ENCODE measurements at regions not wholly inside any gene's neighbourhood (a gene's known extent, or its start where the extent isn't known, plus 50 kb on each side); places are given as distances from the start of the nearest gene placed in this dataset.

DNA sequence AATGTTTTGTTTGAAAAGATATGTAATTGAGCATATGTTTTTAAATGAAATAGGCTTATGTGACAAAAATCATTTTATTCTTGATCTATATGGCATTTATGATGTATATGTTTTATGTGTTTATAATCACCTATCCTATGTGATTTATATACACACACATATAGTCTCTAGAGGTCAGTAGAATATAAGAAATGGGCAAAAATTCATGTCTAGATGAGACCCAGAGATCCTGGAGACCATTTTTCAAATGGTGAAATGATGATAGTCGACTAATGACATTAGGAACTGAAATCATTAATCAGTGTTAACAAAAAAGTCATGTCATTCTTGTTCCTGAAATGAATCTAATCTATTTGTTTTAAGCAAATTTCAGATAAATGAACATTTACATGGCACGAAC is 709.2 kb upstream of the WWC1 start:
- peak; percentile 77 for ATAC-seq
- no peak for TF ChIP-seq ISL1 (CRISPR knock-in tag; IDR thresholded peaks at IDR 0.05)
- TF ChIP-seq ZNF70 (CRISPR knock-in tag; IDR thresholded peaks at IDR 0.05), result no peak
- TF ChIP-seq ZNF8 (CRISPR knock-in tag; IDR thresholded peaks at IDR 0.05), result no peak
- no peak for TF ChIP-seq ZNF565 (CRISPR knock-in tag; conservative IDR thresholded peaks at IDR 0.05; ENCODE audit: low read depth)

DNA sequence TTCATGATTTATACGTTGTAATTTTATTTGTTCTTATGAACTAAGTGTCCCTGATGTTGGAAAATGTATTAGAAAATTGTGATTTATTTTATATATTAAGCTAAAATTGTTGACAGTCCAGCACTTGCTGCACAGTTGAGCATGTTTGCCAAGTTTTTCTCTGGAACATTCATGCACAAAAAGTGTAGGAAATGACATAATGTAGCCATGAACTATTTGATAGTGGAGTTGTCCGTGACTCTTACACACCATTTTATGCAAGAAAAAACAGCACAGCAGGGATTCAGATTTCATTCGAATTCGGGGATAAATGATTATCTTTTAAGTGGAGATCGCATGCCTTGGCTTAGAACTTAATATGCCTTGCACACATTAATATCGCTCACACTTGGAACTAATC is 708.6 kb upstream of the WWC1 start:
- TF ChIP-seq BACH2 (CRISPR knock-in tag; IDR thresholded peaks at IDR 0.05; ENCODE audit: borderline replicate concordance) (no peak), ARNTL (CRISPR knock-in tag; IDR thresholded peaks at IDR 0.05; ENCODE audit: borderline replicate concordance, low read depth) (no peak), CSDC2 (CRISPR knock-in tag; IDR thresholded peaks at IDR 0.05) (no peak), OSR1 (CRISPR knock-in tag; IDR thresholded peaks at IDR 0.05) (no peak), ZFP30 (CRISPR knock-in tag; IDR thresholded peaks at IDR 0.05) (no peak), ZNF70 (CRISPR knock-in tag; IDR thresholded peaks at IDR 0.05) (no peak), ZNF565 (CRISPR knock-in tag; conservative IDR thresholded peaks at IDR 0.05; ENCODE audit: low read depth) (no peak), ZNF8 (CRISPR knock-in tag; IDR thresholded peaks at IDR 0.05) (no peak), ZFP3 (CRISPR knock-in tag; IDR thresholded peaks at IDR 0.05) (no peak)
- TF ChIP-seq, protein P1, sequence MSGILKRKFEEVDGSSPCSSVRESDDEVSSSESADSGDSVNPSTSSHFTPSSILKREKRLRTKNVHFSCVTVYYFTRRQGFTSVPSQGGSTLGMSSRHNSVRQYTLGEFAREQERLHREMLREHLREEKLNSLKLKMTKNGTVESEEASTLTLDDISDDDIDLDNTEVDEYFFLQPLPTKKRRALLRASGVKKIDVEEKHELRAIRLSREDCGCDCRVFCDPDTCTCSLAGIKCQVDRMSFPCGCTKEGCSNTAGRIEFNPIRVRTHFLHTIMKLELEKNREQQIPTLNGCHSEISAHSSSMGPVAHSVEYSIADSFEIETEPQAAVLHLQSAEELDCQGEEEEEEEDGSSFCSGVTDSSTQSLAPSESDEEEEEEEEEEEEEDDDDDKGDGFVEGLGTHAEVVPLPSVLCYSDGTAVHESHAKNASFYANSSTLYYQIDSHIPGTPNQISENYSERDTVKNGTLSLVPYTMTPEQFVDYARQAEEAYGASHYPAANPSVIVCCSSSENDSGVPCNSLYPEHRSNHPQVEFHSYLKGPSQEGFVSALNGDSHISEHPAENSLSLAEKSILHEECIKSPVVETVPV (CRISPR knock-in tag; IDR thresholded peaks at IDR 0.05), result no peak
- no peak for ATAC-seq

DNA sequence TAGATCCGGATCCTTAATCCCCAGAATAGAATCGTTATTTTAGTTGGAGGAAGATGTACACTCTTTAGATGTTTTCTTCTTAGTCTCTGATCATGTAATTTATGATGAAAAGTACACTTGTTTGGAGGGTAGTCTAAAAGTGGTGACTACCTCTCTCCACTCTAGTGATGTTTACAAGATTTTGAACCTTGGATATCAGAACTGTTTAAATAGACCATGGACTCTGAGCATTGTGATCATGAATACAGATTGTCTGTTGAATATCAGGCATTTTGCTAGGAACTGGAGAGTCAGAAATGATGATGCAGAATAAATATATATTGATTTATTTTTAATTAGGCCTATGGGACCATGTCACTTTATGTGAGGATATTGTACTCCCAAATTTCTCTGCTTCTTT is 706.3 kb upstream of the WWC1 start:
- no peak for TF ChIP-seq SNAI2 (CRISPR knock-in tag; IDR thresholded peaks at IDR 0.05)
- TF ChIP-seq, protein P2, sequence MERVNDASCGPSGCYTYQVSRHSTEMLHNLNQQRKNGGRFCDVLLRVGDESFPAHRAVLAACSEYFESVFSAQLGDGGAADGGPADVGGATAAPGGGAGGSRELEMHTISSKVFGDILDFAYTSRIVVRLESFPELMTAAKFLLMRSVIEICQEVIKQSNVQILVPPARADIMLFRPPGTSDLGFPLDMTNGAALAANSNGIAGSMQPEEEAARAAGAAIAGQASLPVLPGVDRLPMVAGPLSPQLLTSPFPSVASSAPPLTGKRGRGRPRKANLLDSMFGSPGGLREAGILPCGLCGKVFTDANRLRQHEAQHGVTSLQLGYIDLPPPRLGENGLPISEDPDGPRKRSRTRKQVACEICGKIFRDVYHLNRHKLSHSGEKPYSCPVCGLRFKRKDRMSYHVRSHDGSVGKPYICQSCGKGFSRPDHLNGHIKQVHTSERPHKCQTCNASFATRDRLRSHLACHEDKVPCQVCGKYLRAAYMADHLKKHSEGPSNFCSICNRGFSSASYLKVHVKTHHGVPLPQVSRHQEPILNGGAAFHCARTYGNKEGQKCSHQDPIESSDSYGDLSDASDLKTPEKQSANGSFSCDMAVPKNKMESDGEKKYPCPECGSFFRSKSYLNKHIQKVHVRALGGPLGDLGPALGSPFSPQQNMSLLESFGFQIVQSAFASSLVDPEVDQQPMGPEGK (CRISPR knock-in tag; IDR thresholded peaks at IDR 0.05; ENCODE audit: borderline replicate concordance), result no peak
- no peak for TF ChIP-seq RARB (CRISPR knock-in tag; IDR thresholded peaks at IDR 0.05)
- no peak for TF ChIP-seq ZC3H10 (CRISPR knock-in tag; IDR thresholded peaks at IDR 0.05)
- no peak for TF ChIP-seq ARNTL (CRISPR knock-in tag; IDR thresholded peaks at IDR 0.05; ENCODE audit: borderline replicate concordance, low read depth)
- TF ChIP-seq GLIS3 (CRISPR knock-in tag; IDR thresholded peaks at IDR 0.05), result no peak
- no peak for TF ChIP-seq CSDC2 (CRISPR knock-in tag; IDR thresholded peaks at IDR 0.05)
- no peak for TF ChIP-seq TCF4 (CRISPR knock-in tag; IDR thresholded peaks at IDR 0.05; ENCODE audit: borderline replicate concordance)
- TF ChIP-seq, protein P3, sequence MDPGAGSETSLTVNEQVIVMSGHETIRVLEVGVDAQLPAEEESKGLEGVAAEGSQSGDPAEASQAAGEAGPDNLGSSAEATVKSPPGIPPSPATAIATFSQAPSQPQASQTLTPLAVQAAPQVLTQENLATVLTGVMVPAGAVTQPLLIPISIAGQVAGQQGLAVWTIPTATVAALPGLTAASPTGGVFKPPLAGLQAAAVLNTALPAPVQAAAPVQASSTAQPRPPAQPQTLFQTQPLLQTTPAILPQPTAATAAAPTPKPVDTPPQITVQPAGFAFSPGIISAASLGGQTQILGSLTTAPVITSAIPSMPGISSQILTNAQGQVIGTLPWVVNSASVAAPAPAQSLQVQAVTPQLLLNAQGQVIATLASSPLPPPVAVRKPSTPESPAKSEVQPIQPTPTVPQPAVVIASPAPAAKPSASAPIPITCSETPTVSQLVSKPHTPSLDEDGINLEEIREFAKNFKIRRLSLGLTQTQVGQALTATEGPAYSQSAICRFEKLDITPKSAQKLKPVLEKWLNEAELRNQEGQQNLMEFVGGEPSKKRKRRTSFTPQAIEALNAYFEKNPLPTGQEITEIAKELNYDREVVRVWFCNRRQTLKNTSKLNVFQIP (CRISPR knock-in tag; IDR thresholded peaks at IDR 0.05; ENCODE audit: borderline replicate concordance, low read depth), result no peak
- TF ChIP-seq, protein P1 (CRISPR knock-in tag; IDR thresholded peaks at IDR 0.05), result no peak
- no peak for ATAC-seq

DNA sequence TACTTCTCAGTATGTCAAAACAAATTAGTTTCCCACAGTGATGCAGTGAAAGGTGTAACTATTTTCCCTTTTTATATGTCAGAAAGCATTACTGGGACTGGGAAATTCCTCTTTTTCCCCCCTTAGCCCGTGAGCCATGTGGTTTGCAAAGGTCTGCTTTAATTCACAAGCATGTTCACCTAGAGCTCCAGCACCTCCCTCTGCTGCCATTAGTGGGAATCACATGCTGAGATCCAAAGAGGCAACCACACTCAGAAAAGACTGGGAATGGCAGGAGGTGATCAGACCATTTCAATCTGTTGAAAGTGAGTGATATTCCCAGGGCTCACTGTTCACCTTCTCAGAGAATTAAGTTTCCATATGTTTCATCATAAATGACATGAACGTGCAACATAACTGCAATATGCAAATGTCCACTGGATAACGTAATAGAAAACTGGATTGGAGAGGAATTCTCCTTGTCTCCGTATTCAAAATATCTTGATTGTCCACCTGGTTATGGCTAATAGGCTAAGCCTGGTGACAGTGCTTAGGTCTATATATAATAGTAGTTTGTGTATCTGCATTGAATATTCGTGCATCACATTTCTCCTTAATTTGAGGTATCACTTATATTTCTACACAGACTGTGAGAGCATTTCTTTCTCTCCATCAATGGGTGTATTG is 703.5 kb upstream of the WWC1 start:
- ATAC-seq, result peak; percentile 91
- TF ChIP-seq TCF4 (CRISPR knock-in tag; IDR thresholded peaks at IDR 0.05; ENCODE audit: borderline replicate concordance) (no peak), ISL1 (CRISPR knock-in tag; IDR thresholded peaks at IDR 0.05) (no peak), RARB (CRISPR knock-in tag; IDR thresholded peaks at IDR 0.05) (no peak), BACH2 (CRISPR knock-in tag; IDR thresholded peaks at IDR 0.05; ENCODE audit: borderline replicate concordance) (no peak), ZFP3 (CRISPR knock-in tag; IDR thresholded peaks at IDR 0.05) (no peak), ZC3H10 (CRISPR knock-in tag; IDR thresholded peaks at IDR 0.05) (no peak)
- TF ChIP-seq, protein P1 (CRISPR knock-in tag; IDR thresholded peaks at IDR 0.05), result no peak
- TF ChIP-seq, protein P3 (CRISPR knock-in tag; IDR thresholded peaks at IDR 0.05; ENCODE audit: borderline replicate concordance, low read depth), result no peak
- TF ChIP-seq, protein P2 (CRISPR knock-in tag; IDR thresholded peaks at IDR 0.05; ENCODE audit: borderline replicate concordance), result no peak
- TF ChIP-seq, protein P4, sequence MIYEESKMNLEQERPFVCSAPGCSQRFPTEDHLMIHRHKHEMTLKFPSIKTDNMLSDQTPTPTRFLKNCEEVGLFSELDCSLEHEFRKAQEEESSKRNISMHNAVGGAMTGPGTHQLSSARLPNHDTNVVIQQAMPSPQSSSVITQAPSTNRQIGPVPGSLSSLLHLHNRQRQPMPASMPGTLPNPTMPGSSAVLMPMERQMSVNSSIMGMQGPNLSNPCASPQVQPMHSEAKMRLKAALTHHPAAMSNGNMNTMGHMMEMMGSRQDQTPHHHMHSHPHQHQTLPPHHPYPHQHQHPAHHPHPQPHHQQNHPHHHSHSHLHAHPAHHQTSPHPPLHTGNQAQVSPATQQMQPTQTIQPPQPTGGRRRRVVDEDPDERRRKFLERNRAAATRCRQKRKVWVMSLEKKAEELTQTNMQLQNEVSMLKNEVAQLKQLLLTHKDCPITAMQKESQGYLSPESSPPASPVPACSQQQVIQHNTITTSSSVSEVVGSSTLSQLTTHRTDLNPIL (CRISPR knock-in tag; IDR thresholded peaks at IDR 0.05; ENCODE audit: low read depth), result no peak

All from SK-N-SH treated with all-trans-retinoic acid at 6 μM for 48 hours (cell line).